Astrocyte (in vitro differentiated cells and primary cell): ENCODE measurements at regions not wholly inside any gene's neighbourhood (a gene's known extent, or its start where the extent isn't known, plus 50 kb on each side); places are given as distances from the start of the nearest gene placed in this dataset.

Experiments used
- DNase-seq: peaks from one replicate; pipeline ENCODE4 v3.0.0-alpha.2; 2010; ENCODE audit warnings: low read depth
- FAIRE-seq: peaks from 2 replicates; lab custom pipeline; 2011; peaks lifted over from hg19 to GRCh38; lab: Jason Lieb, UNC
- H2AFZ ChIP-seq: 2 replicates; pipeline ENCODE4 v1.6.0; 2012; ENCODE audit warnings: low read depth, low read length, inconsistent platforms
- H3K27ac ChIP-seq: 2 replicates; pipeline ENCODE4 v1.5.1; 2011; ENCODE audit warnings: low read depth, low read length, inconsistent platforms
- H3K27me3 ChIP-seq: 2 replicates; pipeline ENCODE4 v1.6.0; 2011; ENCODE audit warnings: low read length, inconsistent platforms; ENCODE audit not compliant: insufficient read depth
- H3K36me3 ChIP-seq: 2 replicates; pipeline ENCODE4 v1.5.1; 2011; ENCODE audit warnings: low read length, inconsistent platforms; ENCODE audit not compliant: insufficient read depth
- H3K4me1 ChIP-seq: 2 replicates; pipeline ENCODE4 v1.5.1; 2011; ENCODE audit warnings: low read length, inconsistent platforms; ENCODE audit not compliant: insufficient read depth
- H3K4me2 ChIP-seq: 2 replicates; pipeline ENCODE4 v1.6.0; 2012; ENCODE audit warnings: low read length, inconsistent platforms
- H3K4me3 ChIP-seq: 2 replicates; pipeline ENCODE4 v1.5.1; 2011; ENCODE audit warnings: low read depth, mild to moderate bottlenecking, low read length, inconsistent platforms; ENCODE audit not compliant: insufficient read depth
- H3K79me2 ChIP-seq: 2 replicates; pipeline ENCODE4 v1.6.0; 2012; ENCODE audit warnings: mild to moderate bottlenecking, low read length, inconsistent platforms; ENCODE audit not compliant: insufficient read depth
- H3K9ac ChIP-seq: 2 replicates; pipeline ENCODE4 v1.6.0; 2012; ENCODE audit warnings: mild to moderate bottlenecking, low read length, inconsistent platforms
- H3K9me3 ChIP-seq: 2 replicates; pipeline ENCODE4 v1.5.1; 2012; ENCODE audit warnings: low read depth, mild to moderate bottlenecking, low read length, inconsistent platforms; ENCODE audit not compliant: insufficient read depth
- H4K20me1 ChIP-seq: 2 replicates; pipeline ENCODE4 v1.6.0; 2012; ENCODE audit warnings: low read length, inconsistent platforms; ENCODE audit not compliant: insufficient read depth
- H3K27ac Mint-ChIP-seq: one replicate; pipeline ENCODE4 v1.8.0; 2021; ENCODE audit warnings: mild to moderate bottlenecking, mixed read lengths; ENCODE audit not compliant: unreplicated experiment
- H3K27me3 Mint-ChIP-seq: one replicate; pipeline ENCODE4 v1.8.0; 2021; ENCODE audit warnings: low read depth, mixed read lengths; ENCODE audit not compliant: unreplicated experiment
- H3K36me3 Mint-ChIP-seq: one replicate; pipeline ENCODE4 v1.8.0; 2021; ENCODE audit warnings: low read depth, mixed read lengths; ENCODE audit not compliant: unreplicated experiment
- H3K4me1 Mint-ChIP-seq: one replicate; pipeline ENCODE4 v1.8.0; 2021; ENCODE audit warnings: low read depth, mixed read lengths; ENCODE audit not compliant: unreplicated experiment
- H3K4me3 Mint-ChIP-seq: one replicate; pipeline ENCODE4 v1.8.0; 2021; ENCODE audit warnings: mild to moderate bottlenecking, moderate library complexity, mixed read lengths; ENCODE audit not compliant: unreplicated experiment
- H3K9me3 Mint-ChIP-seq: one replicate; pipeline ENCODE4 v1.8.0; 2021; ENCODE audit warnings: mild to moderate bottlenecking, mixed read lengths; ENCODE audit not compliant: unreplicated experiment
- CTCF ChIP-seq: IDR thresholded peaks from 2 replicates; pipeline ENCODE4 v1.5.1; 2011; ENCODE audit warnings: low read depth, mild to moderate bottlenecking, inconsistent platforms, low read length, moderate library complexity; ENCODE audit not compliant: insufficient read depth
- EZH2 ChIP-seq: IDR thresholded peaks from 2 replicates; pipeline ENCODE4 v1.6.1; 2012; ENCODE audit warnings: mild to moderate bottlenecking, low read length, inconsistent platforms; ENCODE audit not compliant: insufficient read depth

GRCh38 chr2:184206045-184206444, 392.3 kb upstream of the ZNF804A start:
- FAIRE-seq (no peak), DNase-seq (no peak)
- Histone ChIP-seq H2AFZ (no peak overlapping the region), H3K79me2 (no peaks in the 10 kb centered on the region), H3K4me3 (no peak overlapping the region), H3K27me3 (no peaks in the 10 kb centered on the region), H3K4me2 (no peak overlapping the region), H3K36me3 (no peaks in the 10 kb centered on the region), H3K27ac (no peak overlapping the region), H4K20me1 (no peaks in the 10 kb centered on the region), H3K9ac (no peak overlapping the region), H3K4me1 (no peaks in the 10 kb centered on the region), H3K9me3 (no peaks in the 10 kb centered on the region)
- H3K9me3 Mint-ChIP-seq = no peaks in the 10 kb centered on the region
- no peaks in the 10 kb centered on the region for H3K36me3 Mint-ChIP-seq
- no peak overlapping the region for H3K27ac Mint-ChIP-seq
- no peak overlapping the region for H3K4me3 Mint-ChIP-seq
- TF ChIP-seq EZH2 (no peak), CTCF (no peak)
- no peaks in the 10 kb centered on the region for H3K4me1 Mint-ChIP-seq
- H3K27me3 Mint-ChIP-seq = no peaks in the 10 kb centered on the region

- H3K79me2 ChIP-seq = no peaks in the 10 kb centered on the region
- no peak overlapping the region for H2AFZ ChIP-seq
- no peak for FAIRE-seq
- H3K36me3 Mint-ChIP-seq = no peaks in the 10 kb centered on the region
- no peak overlapping the region for H3K27ac Mint-ChIP-seq
- no peaks in the 10 kb centered on the region for H4K20me1 ChIP-seq
- H3K9me3 ChIP-seq = no peaks in the 10 kb centered on the region
- no peaks in the 10 kb centered on the region for H3K36me3 ChIP-seq
- H3K4me3 ChIP-seq = no peak overlapping the region
- no peaks in the 10 kb centered on the region for H3K27me3 ChIP-seq
- DNase-seq = no peak
- peaks cover 2% of the 10 kb centered on the region for H3K9me3 Mint-ChIP-seq
- no peaks in the 10 kb centered on the region for H3K27me3 Mint-ChIP-seq
- H3K4me2 ChIP-seq = no peak overlapping the region
- no peaks in the 10 kb centered on the region for H3K4me1 Mint-ChIP-seq
- no peak overlapping the region for H3K27ac ChIP-seq
- no peak overlapping the region for H3K4me3 Mint-ChIP-seq
- no peak for TF ChIP-seq EZH2
- no peak for TF ChIP-seq CTCF
- H3K4me1 ChIP-seq = no peaks in the 10 kb centered on the region
- H3K9ac ChIP-seq = no peak overlapping the region
These were observed 388.0 kb upstream of the ZNF804A start for GRCh38 chr2:184210329-184210728.

DNA sequence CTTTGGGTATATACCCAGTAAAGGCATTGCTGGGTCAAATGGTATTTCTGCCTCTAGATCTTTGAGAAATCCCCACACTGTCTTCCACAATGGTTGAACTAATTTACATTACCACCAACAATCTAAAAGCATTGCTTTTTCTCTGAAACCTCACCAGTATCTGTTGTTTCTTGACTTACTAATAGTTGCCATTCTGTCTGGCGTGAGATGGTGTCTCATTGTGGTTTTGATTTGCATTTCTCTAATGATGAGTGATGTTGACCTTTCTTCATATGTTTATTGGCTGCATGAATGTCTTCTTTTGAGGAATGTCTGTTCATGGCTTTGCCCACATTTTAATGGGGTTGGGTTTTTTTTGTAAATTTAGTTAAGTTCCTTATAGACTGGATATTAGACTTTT, 382.6 kb upstream of the ZNF804A start:
- peaks cover 2% of the 10 kb centered on the region for H3K9me3 Mint-ChIP-seq
- Histone ChIP-seq H3K36me3 (no peaks in the 10 kb centered on the region), H3K9ac (no peak overlapping the region), H3K4me1 (no peaks in the 10 kb centered on the region), H4K20me1 (no peaks in the 10 kb centered on the region), H3K27ac (no peak overlapping the region), H3K79me2 (no peaks in the 10 kb centered on the region), H3K27me3 (no peaks in the 10 kb centered on the region), H3K4me3 (no peak overlapping the region), H3K4me2 (no peak overlapping the region), H3K9me3 (no peaks in the 10 kb centered on the region), H2AFZ (no peak overlapping the region)
- TF ChIP-seq EZH2 = no peak
- TF ChIP-seq CTCF = no peak
- FAIRE-seq (no peak), DNase-seq (peak; percentile 36)
- no peaks in the 10 kb centered on the region for H3K4me1 Mint-ChIP-seq
- no peaks in the 10 kb centered on the region for H3K36me3 Mint-ChIP-seq
- no peak overlapping the region for H3K4me3 Mint-ChIP-seq
- no peaks in the 10 kb centered on the region for H3K27me3 Mint-ChIP-seq
- no peak overlapping the region for H3K27ac Mint-ChIP-seq
